ENCODE measurements at regions not wholly inside any gene's neighbourhood (a gene's known extent, or its start where the extent isn't known, plus 50 kb on each side); places are given as distances from the start of the nearest gene placed in this dataset.

DNA sequence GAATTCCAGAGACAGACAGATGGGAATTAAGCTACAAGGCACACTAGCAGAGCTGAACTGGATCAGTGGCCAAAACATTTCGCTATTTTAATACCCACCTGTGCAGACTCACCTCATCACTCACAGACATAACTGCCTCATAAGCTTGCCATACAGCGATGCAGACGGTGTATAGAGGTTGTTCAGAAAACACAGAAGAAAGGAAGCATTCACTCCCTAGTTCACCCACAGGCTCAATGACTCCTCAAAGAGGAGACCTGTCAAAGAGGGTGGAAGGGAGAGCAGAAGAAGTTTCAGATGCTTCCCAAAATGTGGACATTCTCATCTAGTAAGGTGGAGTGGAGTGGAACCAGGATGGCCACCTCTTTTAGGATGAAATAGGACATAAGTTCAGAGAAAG, 81.7 kb upstream of the SPHKAP start:
- TF ChIP-seq, protein P1, sequence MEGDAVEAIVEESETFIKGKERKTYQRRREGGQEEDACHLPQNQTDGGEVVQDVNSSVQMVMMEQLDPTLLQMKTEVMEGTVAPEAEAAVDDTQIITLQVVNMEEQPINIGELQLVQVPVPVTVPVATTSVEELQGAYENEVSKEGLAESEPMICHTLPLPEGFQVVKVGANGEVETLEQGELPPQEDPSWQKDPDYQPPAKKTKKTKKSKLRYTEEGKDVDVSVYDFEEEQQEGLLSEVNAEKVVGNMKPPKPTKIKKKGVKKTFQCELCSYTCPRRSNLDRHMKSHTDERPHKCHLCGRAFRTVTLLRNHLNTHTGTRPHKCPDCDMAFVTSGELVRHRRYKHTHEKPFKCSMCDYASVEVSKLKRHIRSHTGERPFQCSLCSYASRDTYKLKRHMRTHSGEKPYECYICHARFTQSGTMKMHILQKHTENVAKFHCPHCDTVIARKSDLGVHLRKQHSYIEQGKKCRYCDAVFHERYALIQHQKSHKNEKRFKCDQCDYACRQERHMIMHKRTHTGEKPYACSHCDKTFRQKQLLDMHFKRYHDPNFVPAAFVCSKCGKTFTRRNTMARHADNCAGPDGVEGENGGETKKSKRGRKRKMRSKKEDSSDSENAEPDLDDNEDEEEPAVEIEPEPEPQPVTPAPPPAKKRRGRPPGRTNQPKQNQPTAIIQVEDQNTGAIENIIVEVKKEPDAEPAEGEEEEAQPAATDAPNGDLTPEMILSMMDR (IDR thresholded peaks at IDR 0.05) = no peak
- no peak for TF ChIP-seq POLR2A (IDR thresholded peaks at IDR 0.05)

All from right lobe of liver (tissue), 4 donors.